Stimulated activated CD8-positive, alpha-beta memory T cell treated with anti-CD3 and anti-CD28 coated beads, Interleukin-2, amount 100 ng/mL, for 1 hour (primary cell): ENCODE measurements at regions not wholly inside any gene's neighbourhood (a gene's known extent, or its start where the extent isn't known, plus 50 kb on each side); places are given as distances from the start of the nearest gene placed in this dataset.

ENCODE experiments used
- DNase-seq, 2 donors: peaks; one replicate each; pipeline ENCODE4 v3.0.0-alpha.2; 2020; ENCODE audit warnings: low read depth in 2 of 2

GRCh38 chr5:157914151-157914788 lies 55.3 kb upstream of the CLINT1 start:
- DNase-seq: no peak

GRCh38 chr5:157913575-157913974 lies 54.6 kb upstream of the CLINT1 start:
- DNase-seq: no peak

- DNase-seq: no peak
These were observed 53.8 kb upstream of the CLINT1 start for GRCh38 chr5:157912621-157913325.

GRCh38 chr5:157911568-157911967 lies 52.6 kb upstream of the CLINT1 start:
- no peak for DNase-seq
